ENCODE measurements at regions not wholly inside any gene's neighbourhood (a gene's known extent, or its start where the extent isn't known, plus 50 kb on each side); places are given as distances from the start of the nearest gene placed in this dataset.

DNA sequence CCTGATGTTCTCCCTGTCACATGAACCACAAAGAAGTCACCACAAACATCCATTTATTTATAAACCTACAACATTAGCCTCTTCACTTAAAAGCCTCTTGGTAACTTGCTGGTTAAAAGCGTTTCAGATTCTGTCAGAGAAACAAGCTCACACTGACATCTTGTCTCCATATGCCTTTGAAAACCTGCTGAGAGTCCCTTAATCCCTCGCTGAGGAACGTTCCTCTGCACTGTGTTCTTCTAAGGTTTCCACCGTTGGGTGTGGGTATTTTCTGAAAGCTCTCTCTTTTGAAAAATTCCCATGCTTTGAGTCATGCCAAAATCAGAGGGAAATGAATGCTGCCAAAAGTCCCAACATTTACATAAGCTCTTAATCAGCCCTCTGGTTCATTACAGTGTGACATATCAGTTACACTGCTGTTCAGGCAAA lies 149.8 kb downstream of the CCDC34 start:
- DNase-seq = peak; percentile 34

DNA sequence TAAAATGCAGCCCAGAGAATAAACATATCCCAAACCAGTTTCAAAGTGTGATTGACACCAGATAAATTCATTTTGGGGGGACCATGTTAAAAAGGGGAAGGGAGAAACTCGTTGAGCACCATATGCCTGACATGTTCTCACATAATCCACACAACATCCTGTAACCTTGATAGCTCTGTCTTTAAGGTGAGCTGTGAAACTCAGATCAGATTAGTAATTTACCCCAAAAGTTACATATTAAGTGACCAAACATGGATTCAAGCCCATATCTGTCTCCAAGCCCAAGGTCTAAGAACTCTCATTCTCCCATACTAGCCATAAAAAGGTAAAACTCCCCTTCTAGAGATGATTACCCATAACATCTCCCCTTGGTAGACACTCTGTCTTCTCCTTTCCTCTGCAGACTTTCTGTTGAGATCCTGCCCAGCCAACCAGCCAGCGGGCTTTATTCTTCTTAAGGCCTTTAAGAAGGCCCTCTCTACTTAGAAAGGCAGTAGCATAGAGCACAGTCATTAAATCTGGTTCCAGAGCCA lies 150.7 kb downstream of the CCDC34 start:
- no peak for DNase-seq

DNA sequence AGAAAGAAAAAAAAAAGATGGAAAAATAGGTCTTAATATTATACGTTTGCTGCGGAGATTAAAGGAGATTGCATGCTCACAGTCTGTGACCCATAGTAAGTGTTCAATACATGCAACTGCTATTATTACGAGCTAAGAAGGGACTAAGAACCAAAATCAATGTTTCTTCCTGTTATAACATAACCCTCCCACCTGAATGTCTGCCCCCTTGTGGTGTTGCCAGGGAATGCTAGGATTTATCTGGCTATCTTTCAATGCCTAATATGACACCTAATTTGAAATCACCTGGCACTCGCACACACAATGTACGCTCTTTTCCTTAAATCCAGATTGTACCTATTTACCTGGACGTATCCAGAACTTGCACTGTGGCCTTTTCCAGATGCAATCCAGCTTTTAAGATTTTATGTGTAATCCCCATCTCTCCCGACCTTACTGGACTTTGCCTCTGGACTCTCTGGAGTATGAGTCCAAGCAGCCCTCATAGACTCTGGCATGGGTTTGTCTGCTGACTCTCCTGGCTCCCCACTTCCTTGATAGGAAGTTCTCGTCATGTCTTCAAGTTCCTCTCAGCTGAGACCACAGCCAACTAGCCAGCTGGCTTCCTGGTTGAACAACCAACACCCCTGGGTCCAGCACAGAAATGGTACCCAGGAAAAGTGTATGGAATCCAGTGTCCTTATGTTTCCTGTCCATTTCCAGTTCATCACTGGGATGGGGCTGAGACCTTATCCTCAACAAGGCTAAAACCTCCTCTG lies 151.5 kb downstream of the CCDC34 start:
- DNase-seq = peak; percentile 26

DNA sequence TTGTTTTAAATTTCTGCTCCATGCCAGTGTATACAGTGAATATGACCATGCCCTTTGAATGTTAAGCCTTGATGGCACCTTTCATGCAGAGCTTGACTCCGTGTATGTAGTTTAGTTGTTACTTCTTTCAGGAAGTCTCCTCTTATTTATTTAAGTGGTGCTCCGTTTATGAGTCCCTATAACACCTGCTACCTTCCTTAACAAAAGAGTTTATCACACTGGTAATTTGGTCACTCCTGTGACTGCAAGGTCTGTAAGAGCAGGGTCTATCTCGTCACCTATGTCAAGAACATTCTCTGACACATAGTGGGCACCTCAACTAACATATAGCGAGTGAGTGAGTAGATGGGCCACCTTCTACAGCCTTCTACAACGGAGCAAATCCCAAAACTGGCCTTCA lies 152.5 kb downstream of the CCDC34 start:
- no peak for DNase-seq

DNA sequence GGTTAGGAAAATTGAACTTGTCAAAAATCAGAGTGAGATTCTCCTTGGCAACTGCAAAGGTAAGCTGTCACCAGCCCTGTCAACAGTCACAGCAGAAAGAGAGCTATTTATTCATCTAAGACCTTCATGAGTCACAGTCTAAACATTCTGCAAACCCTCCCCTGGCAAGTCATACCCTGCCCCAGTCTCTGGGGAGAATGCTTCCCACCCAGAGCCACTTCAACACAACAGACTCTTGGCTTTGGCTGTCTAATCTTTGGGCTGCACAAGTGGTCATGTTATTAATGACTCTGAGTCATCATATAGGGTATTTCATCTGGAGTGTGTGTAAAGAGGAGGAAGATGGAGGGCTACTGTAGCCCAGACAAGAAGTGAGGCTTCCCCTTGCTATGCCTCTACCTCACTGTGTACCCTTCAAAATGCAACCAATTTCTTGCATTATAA lies 153.4 kb downstream of the CCDC34 start:
- DNase-seq = peak; percentile 15

DNA sequence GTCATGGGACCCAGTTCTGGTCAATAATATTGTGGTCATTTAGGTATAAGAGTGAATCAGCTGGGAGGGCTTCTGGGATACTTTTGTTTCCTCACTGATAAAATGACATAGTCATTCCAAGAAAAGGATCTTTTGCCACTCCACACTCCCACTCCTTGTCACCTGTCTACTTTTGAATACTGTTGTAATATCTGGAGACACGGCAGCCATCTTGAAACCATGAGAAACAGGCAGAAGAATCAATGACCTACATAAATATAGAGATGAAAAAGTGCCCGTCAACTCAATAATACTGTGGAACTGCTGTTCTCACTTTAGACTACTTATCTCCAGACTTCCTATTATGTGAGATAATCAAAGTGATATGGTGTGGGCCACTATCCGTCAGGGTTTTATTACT lies 154.2 kb downstream of the CCDC34 start:
- DNase-seq = no peak

DNA sequence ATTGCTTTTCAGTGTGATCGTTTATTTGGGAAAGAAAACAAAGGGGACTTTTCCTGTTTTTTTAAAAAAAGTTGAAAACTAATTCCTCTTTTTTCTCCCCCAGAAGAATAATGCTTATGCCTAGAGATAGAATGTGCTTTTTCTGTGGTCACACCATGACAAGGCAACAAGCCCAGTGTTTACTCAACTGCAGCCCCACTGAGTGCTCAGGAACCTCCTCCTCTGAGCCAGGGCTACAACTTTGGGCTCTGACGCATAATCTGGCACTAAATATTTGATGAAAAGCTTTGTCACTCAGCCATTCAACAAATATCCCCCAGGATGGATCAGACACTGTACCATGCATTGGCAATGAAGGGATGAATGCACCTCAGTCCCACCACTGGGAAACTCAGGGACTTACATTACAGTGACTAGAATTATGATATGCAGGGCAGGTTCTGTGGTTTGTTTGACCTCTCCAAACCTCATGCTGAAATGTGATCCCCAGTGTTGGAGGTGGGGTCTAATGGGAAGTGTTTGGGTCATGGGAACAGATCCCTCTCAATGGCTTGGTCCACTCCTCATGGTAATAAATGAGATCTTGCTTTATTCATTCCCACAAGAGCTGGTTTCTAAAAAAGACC lies 155.9 kb downstream of the CCDC34 start:
- DNase-seq = no peak

DNA sequence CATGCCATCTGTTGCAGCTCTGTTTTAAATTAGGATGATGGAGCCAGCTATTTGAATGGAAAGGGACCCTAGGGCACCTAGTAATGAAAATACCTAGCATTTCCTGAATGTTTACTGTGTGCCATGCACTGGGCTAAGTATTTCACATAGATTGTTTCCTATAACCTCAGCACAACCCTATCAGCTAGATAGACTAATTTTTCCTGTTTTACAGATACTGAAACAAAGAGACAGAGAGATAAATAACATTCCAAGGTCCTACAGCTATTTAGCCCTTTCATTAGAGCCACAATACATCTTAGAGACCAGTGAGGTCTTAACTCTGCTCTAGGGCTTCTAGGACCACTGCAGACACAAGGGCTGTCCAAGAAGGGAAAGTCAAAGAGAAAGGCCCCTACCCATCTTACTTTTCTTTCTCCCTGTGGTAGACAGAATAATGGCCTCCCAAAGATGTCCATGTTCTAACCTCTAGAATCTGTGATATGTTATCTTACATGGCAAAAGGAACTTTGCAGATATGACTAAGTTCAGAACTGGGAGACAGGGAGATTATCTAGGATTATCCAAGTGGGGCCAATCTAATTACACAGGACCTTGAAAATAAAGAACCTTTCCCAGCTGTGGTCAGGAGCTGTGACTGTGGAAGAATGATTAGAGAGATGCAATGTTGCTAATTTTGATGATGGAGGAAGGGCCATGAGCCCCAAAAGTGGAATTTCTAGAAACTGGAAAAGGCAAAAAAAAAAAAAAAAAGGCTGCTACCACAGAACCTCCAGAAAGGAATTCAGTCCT lies 157.0 kb downstream of the CCDC34 start:
- DNase-seq = no peak

DNA sequence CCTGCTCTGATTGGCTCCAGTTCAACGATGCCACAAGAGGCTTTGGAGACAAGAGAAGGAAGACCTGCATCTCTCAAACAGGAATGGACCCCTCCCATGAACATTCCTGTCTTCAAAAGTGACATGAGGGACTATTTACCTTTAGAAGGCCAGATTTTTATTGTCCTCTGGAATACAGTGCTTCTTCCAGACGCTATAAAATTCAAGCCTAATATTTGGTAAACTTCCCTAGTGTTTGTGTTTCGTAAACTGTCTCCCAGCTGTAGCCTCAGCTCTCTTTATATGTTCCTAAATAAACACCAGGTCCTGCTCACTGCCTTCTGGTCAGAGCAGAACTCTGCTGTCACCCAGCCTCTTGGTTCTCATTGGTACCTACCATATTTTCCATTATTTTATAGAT lies 157.8 kb downstream of the CCDC34 start:
- DNase-seq = no peak

DNA sequence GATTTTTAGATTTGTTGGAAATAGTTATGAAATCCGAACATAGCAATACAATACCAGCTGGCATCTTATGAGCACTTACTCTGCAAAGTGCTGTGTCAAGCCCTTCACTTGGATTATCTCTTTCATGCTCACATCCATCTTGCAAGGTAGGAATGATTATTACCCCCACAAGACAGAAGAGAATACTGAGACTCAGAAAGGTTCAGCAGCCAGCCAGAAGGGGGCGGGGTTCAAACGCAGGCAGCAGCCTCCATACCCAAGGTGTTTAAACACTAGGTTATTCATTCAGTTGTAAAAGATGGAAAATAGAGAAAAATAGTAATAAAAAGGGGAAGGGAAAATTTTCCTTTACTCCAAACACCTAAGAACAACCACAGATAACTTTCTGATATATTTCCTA lies 158.5 kb downstream of the CCDC34 start:
- no peak for DNase-seq

DNA sequence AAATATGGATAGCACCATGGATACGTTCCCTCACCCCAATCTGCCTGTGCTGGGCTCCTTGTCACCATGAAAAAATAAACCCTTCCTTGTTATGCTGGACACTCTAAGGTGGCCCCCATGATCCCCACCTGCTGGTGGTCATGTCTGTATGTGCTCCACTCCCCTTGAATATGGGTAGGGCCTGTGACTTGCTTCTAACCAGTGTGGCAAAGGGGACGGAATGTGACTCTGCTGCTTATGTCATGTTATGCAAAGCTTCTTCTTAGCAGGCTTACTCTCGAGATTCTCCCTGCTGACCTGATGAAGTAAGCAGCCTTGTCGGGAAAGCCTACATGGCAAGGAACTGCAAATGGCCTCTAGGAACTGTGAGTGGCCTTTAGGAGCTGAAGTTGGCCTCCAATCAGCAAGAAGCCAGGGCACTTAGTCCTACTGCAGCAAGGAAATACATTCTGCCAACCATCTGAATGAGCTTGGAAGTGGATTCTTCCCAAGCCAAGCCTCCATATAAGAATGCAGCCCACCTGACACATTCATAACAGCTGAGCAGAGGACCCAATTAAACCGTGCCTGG lies 159.9 kb downstream of the CCDC34 start:
- no peak for DNase-seq

DNA sequence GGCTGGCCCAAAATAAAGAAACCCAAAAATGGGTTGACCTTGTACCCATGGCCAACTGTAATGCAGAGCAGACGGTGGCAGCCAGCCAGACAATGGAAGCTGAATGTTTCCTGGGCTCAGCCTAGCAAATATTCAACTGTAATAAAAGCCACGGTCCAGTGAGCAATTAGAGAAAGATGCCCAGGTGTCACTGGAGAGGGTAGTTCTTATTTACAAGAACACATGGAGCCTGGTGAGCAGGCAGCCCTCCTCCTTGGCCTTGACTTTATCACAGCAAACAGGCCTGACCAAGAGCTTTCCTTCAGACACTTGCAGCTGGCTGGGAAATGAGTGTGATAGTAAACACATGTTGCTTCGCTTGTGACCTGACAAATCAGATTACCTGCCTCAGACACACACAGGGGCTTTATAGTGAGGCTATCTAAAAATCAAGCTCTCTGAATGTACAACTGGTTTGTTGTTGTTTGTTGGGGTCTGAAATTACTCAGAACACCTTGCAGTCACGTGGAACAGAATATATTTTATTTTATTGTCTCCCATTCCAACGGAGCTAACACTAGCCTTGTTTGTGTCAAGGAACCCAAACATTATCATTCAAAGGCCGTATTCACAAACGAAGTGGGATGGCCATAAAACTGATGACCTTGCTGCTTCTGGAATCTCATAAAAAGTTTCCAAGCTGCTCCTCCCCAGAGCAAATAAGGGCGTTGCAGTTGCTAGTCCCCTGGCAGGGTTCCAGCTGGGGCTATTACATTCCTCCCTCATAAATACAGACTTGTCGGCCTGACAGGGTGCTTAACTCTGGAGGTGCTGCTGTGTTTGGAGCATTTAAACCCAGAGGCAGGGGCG lies 161.1 kb downstream of the BBOX1 start:
- DNase-seq = no peak

DNA sequence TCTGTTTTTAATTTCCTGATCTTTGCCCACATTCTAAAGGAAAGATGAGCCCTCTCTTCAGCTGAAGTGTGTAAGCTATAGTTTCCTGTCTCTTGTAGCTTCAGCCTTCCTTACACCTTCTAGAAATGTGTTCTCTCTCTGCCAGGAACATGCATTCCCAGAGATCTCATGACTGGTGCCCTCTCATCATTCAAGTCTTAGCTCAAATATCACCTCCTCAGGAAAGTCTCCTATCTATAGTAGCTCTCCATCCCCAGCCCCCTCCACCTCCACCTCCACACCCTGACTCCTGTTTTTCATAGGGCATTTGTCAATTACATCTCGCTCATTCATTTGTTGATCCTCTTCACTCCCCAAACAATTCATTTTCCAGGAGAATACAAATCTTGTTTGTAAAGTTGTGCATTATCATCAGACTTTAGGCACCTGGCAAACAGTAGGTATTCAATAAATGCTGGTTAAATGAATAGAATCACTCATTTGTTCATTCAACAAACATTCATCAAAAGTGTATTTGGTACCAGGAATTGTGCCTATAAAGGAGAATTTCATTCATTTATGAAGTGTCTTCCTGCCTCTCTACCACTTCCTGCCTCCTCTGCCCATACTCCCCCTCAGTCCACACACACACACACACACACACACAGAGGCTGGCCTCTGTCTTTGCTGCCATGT lies 160.3 kb downstream of the BBOX1 start:
- DNase-seq = no peak

DNA sequence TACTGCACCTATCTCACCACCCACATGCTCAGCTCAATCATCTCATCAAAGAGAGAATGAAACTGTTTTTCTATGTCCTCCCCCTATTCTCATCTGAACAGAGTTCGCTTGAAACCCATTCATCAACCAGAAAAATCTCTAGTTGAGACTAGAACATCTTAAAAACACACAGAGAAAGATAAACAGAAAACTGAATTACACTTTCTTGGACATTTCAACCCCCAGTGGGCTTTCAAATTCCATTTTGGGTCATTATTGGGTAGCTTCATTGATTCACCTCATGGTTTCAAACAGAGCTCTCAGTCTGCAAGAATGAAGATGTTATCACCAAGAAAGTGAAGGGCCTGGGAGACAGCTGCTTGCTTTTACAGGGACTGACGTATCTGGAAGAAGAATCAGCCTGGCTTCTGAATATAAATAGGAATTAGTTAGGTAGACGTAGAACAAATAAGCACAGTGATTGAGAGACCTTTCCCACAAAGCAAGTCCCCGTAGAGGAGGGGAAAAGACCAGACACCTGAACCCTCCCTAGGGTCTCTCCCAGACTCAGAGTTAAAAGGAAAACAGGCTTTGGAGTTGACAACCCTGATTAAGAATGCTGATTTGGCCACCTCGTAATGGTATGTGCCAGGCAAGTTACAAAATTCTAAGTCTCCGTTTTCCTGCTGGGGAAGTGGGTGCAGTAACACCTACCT lies 155.7 kb downstream of the BBOX1 start:
- no peak for DNase-seq

DNA sequence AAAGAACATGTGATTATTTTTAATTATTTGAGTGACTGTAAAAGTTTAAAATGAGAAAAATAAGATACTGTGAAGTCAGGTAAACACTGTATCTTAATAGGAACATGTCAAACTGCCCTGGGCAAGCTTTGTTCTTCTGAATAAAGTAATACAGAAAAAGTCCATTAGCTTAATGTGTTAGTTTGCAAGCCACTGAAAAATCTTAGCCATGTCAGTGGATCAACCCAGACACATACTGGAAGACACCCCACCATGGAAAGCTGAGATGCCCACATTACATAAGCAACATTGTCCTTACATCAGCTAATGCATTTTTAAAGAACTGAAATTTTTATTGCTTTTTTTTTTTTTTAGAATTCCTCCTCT lies 155.2 kb downstream of the BBOX1 start:
- no peak for DNase-seq

DNA sequence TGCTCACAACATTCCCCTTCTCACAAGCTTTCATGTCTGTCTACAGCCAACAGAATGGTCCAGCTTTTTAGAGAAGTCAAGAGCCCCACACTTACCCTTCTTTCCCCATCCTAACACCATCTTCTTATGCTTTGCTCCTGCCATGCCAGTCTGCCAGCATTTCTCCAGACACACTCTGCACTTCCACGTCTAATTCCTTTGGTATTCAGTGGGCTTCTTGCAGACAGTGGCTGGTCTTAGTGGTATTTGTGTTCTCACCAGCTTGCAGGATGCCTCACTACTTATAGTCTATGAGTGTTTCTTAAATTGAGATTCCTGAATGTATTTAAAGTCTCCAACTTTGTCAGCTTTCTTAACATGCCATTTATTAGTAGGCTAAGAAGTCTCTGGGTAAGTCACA lies 154.4 kb downstream of the BBOX1 start:
- DNase-seq = no peak

DNA sequence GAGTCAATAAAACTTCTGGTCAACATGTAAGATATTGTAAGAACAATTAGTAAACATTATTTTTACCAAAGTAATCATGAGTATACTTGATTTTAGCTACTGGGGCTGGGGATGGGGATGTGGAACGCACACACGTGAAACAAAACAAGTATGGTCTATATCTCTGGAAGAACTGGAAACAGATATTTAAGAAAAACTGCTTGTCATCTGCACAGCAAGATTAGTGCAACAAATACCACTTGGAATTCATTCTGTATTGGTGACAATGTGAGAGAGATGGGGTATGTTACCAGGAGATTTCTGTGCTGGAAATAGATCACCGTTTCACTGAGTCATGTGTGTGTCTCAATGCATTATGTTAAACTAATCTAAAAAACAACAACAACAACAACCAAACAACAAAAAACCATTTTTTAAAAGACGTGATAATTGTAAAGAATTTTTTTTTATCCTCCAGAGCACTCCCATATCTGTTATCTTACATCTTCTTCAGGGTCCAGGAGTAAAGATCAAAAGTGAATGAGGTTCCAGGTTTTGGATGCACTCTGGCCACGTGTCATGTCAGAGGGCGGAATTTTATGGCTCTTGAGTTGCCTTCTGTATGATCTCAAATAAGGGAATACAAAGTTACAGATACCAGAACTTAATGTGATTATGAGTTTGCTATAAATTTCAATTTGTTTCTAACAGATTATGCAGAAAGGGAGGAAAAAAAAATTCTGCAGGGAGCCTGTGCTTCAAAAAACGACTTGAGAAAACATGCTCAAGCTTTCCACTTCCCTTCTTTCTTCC lies 153.0 kb downstream of the BBOX1 start:
- no peak for DNase-seq

DNA sequence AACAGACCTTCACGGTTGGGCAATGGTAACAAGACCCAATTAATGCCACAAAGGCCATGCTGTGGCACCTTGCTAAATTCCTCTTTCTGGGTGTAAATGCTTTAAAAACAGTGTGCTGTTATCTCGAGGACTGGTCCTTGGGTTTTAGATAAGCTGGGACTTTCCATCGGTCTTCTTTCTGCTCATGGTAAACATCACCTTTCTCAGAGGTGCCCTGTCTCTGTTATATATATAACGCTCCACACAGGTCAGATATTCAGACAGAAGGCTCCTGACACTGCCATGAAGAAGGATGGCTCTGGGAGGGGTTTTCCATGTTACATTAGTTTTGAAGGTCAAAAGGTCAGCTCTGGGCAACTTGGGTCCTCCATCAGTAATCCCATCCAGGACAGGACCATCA lies 151.6 kb downstream of the BBOX1 start:
- no peak for DNase-seq

DNA sequence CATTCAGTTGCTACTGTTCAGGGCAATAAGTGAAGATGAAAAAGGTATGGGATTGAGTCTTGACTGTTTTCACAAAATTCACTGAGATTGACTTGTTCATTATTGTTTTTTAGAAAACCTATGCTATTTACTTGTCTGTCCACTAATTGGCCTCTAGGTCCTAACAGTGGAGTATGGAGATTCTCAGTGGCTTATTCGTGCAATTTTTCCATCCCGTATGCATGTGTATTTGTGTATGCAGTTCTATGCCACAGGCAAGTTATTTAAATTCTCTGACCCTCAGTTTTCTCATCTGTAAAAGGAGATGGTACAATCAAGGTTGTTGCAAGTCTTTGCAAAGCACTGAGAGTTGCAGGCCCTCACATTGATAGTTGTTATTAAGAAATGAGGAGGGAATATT lies 151.0 kb downstream of the BBOX1 start:
- no peak for DNase-seq

DNA sequence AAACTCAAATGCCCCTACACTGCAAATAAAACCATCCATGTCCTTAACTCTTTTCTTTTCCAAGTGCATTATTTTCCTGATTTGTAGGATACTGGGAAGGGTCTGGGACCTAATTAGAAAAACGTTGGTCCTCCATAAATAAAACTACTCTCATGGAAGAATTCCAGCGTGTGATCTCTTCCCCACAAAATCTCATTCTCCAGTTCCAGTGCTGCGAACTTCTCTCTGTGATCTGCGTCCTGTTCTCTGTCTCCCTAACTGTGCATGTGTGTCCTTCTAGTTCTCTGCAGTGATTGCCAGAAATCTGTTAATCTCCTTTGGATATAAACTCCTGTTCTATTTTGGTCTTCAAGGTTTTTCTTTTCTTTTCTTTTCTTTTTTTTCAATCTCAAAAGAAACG lies 148.1 kb downstream of the BBOX1 start:
- no peak for DNase-seq

All from dermis blood vessel endothelial cell (primary cell).